Endothelial cell (in vitro differentiated cells): ENCODE measurements at regions not wholly inside any gene's neighbourhood (a gene's known extent, or its start where the extent isn't known, plus 50 kb on each side); places are given as distances from the start of the nearest gene placed in this dataset.
"Not testable (repeated sequence)": the region's sequence is repeated elsewhere in the genome, so short reads cannot be mapped to it uniquely, and the experiment has no call there.

Experiments
- DNase-seq: peaks from one replicate; pipeline ENCODE4 v3.0.0; 2021; ENCODE audit warnings: low spot score
- H3K27ac Mint-ChIP-seq: one replicate; pipeline ENCODE4 v1.8.0; 2021; ENCODE audit warnings: mixed read lengths, inconsistent platforms; ENCODE audit not compliant: unreplicated experiment
- H3K27me3 Mint-ChIP-seq: one replicate; pipeline ENCODE4 v1.8.0; 2021; ENCODE audit warnings: mild to moderate bottlenecking, moderate library complexity, mixed read lengths, inconsistent platforms; ENCODE audit not compliant: unreplicated experiment
- H3K36me3 Mint-ChIP-seq: one replicate; pipeline ENCODE4 v1.8.0; 2021; ENCODE audit warnings: mild to moderate bottlenecking, low read depth, mixed read lengths, inconsistent platforms; ENCODE audit not compliant: unreplicated experiment
- H3K4me1 Mint-ChIP-seq: one replicate; pipeline ENCODE4 v1.8.0; 2021; ENCODE audit warnings: mild to moderate bottlenecking, mixed read lengths, inconsistent platforms; ENCODE audit not compliant: unreplicated experiment
- H3K4me3 Mint-ChIP-seq: one replicate; pipeline ENCODE4 v1.8.0; 2021; ENCODE audit warnings: mild to moderate bottlenecking, mixed read lengths, inconsistent platforms; ENCODE audit not compliant: unreplicated experiment
- H3K9me3 Mint-ChIP-seq: one replicate; pipeline ENCODE4 v1.8.0; 2021; ENCODE audit warnings: mixed read lengths, inconsistent platforms; ENCODE audit not compliant: unreplicated experiment
- TF ChIP-seq, protein P1 (sequence below): fragments of 200-600 bp; sonication (generic); IDR thresholded peaks from one replicate; pipeline ENCODE4 v1.5.0; 2021; ENCODE audit warnings: antibody characterized with exemption; ENCODE audit not compliant: unreplicated experiment

DNA sequence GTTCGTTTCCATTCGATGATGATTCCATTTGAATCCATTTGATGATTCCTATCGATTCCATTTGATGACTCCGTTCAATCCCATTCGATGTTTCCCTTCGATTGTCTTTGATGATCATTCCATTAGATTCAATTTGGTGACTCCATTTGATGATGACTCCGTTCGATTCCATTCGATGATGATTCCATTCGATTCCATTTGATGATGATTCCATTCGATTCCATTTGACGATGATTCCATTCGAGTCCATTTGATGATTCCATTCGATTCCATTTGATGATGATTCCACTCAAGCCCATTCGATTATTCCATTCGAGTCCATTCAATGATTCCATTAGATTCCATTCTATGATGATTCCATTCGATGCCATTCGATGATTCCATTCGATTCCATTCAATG lies 2730.6 kb downstream of the RPIA start:
- not testable (repeated sequence) for H3K27me3 Mint-ChIP-seq, H3K36me3 Mint-ChIP-seq, DNase-seq, H3K4me3 Mint-ChIP-seq, H3K27ac Mint-ChIP-seq, H3K4me1 Mint-ChIP-seq
- peaks cover 26% of the 10 kb centered on the region for H3K9me3 Mint-ChIP-seq

DNA sequence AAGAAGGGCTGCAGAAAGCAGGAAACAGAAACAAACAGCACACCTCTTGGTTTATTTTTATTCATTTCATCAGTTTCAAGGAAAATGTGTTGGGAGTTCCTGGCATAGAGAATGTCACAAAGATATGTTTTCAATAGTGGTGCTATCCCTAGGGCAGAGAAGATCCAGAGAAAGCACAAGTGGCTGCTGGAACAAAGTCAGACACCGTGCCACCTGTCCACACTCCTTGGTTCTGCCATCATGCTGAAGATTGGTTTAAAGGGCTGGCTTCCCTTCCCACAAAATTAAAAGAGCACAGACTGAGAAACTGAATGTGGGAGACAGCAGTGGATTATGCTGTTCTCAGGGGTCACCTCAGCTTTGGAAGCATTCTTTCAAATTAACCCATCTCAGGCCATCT lies 2735.7 kb downstream of the RPIA start:
- H3K4me1 Mint-ChIP-seq, H3K4me3 Mint-ChIP-seq: not testable (repeated sequence)

DNA sequence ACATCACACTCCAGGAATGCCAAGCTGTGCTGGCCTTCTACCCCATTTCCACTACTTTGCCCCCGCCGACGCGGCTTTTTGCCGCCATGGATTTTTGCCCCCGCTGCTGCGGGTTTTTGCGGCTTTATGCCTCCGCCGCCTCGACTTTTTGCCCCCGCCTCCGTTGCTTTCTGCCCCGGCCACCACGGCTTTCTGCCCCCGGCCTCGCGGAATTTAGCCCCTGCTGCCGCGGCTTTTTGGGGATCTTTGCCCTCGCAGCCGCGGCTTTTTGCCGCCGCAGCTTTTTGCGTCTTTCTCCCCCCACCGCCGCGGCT lies 2750.4 kb downstream of the RPIA start:
- H3K27me3 Mint-ChIP-seq, H3K4me1 Mint-ChIP-seq, H3K4me3 Mint-ChIP-seq, H3K36me3 Mint-ChIP-seq, DNase-seq, H3K27ac Mint-ChIP-seq: not testable (repeated sequence)
- H3K9me3 Mint-ChIP-seq, result peaks cover 10% of the 10 kb centered on the region

More for the DNA sequence above, 2735.7 kb downstream of the RPIA start:
- not testable (repeated sequence) for H3K27ac Mint-ChIP-seq, DNase-seq, H3K27me3 Mint-ChIP-seq, H3K36me3 Mint-ChIP-seq
- H3K9me3 Mint-ChIP-seq, result peaks cover 13% of the 10 kb centered on the region

DNA sequence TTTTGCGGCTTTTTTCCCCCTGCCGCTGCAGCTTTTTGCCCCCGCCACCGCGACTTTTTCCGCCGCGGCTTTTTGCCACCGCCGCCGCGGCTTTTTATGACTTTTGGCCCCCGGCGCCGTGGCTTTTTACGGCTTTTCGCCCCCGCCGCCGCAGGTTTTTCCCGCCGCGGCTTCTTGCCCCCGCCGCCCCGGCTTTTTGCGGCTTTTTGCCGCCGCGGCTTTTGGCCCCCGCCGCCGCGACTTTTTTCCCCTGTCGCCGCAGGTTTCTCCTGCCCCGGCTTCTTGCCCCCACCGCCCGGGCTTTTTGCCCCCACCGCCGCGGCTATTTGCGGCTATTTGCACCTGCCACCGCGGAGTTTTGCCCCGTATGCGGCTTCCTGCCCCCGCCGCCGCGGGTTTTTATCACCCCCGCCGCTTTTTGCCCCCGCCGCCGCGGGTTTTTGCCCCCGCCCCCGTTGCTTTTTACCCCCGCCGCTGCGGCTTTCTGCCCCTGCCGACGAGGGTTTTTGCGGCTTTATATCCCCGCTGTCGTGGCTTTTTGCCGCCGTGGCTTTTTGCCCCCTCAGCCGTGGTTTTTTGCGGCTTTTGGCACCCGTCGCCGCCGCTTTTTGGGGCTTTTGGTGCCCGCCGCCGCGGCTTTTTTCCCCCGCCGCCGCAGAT lies 2750.9 kb downstream of the RPIA start:
- peaks cover 10% of the 10 kb centered on the region for H3K9me3 Mint-ChIP-seq

DNA sequence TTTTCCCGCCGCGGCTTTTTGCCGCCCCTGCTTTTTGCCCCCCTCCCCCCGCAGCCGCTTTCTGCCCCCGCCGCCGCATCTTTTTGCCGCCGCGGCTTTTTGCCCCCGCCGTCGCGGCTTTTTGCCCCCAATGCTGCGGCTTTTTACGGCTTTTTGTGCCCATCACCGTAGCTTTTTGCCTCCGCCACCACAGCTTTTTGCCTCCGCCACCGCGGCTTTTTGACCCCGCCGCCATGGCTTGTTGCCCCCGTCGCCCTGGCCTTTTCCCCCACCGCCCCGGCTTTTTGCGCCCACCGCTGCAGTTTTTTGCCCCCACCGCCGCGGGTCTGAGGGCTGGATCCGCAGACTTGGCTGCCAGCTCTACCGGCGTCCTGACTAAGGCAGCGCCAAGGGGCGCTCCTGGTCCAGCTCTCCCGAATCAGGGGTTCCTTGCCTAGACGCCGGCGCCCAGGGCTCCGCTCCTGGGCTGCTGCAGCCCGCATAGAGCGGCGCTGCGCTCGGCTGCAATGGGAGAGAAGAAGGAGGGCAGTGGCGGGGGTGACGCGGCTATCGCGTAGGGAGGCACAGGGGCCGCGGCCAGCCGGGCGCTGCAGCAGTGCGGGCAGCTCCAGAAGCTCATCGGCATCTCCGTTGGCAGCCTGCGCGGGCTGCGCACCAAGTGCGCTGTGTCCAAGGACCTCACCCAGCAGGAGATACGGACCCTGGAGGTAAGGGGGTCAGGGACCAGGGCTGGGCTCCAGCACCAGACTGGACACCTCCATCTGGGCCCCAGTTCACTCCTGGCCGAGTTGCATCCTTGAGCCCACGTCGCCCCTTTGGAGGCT lies 2751.6 kb downstream of the RPIA start:
- not testable (repeated sequence) for H3K27me3 Mint-ChIP-seq, H3K4me1 Mint-ChIP-seq, H3K36me3 Mint-ChIP-seq, DNase-seq, H3K27ac Mint-ChIP-seq, H3K4me3 Mint-ChIP-seq
- peaks cover 10% of the 10 kb centered on the region for H3K9me3 Mint-ChIP-seq

More for the DNA sequence above, 2750.9 kb downstream of the RPIA start:
- Mint-ChIP-seq H3K36me3 (peaks cover 6% of the 10 kb centered on the region), H3K4me3 (no peak overlapping the region), H3K27me3 (peaks cover 5% of the 10 kb centered on the region), H3K27ac (no peak overlapping the region), H3K4me1 (no peaks in the 10 kb centered on the region)
- TF ChIP-seq, protein P1, sequence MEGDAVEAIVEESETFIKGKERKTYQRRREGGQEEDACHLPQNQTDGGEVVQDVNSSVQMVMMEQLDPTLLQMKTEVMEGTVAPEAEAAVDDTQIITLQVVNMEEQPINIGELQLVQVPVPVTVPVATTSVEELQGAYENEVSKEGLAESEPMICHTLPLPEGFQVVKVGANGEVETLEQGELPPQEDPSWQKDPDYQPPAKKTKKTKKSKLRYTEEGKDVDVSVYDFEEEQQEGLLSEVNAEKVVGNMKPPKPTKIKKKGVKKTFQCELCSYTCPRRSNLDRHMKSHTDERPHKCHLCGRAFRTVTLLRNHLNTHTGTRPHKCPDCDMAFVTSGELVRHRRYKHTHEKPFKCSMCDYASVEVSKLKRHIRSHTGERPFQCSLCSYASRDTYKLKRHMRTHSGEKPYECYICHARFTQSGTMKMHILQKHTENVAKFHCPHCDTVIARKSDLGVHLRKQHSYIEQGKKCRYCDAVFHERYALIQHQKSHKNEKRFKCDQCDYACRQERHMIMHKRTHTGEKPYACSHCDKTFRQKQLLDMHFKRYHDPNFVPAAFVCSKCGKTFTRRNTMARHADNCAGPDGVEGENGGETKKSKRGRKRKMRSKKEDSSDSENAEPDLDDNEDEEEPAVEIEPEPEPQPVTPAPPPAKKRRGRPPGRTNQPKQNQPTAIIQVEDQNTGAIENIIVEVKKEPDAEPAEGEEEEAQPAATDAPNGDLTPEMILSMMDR, result no peak
- no peak for DNase-seq

DNA sequence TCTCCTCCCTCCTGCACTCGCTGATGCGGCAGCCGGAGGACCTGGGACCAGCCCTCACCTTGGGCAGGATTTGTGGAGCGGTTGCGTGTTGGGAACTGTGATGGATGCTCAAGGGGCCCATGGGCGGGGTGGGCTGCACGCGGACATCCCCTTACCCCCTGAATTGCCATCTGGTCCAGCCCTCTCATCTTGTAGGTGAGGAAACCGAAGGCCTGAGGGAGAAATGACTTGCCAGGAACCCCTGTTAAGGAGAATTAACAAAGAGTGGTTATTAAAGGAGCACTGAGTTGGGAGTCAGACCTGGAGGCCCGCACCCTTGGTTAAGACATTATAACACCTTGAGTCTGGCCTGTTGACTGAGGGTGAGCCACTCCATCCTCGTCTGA lies 2752.2 kb downstream of the RPIA start:
- not testable (repeated sequence) for H3K4me1 Mint-ChIP-seq, H3K27ac Mint-ChIP-seq, DNase-seq, H3K36me3 Mint-ChIP-seq, H3K4me3 Mint-ChIP-seq, H3K27me3 Mint-ChIP-seq, H3K9me3 Mint-ChIP-seq

DNA sequence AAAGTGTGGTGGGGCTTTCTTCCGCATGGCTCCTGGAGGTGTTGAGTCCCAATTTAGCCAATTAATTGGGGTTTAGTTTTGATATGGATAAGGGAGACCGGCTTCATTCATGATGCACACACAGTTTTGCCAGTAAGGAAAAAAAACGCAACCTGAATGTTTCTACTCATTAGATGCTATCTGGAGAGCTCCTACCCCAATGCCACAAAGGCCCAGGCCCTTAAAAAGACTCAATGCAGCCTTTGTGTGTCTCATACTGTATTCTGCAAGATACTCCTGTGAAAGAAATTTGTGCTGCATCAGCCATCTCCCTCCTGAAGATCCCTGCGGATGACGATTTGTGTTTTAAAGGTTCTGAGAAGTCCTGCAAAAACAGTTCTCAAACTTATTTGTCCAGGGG lies 2754.2 kb downstream of the RPIA start:
- not testable (repeated sequence) for DNase-seq, H3K4me3 Mint-ChIP-seq, H3K9me3 Mint-ChIP-seq, H3K27ac Mint-ChIP-seq, H3K27me3 Mint-ChIP-seq, H3K4me1 Mint-ChIP-seq, H3K36me3 Mint-ChIP-seq

DNA sequence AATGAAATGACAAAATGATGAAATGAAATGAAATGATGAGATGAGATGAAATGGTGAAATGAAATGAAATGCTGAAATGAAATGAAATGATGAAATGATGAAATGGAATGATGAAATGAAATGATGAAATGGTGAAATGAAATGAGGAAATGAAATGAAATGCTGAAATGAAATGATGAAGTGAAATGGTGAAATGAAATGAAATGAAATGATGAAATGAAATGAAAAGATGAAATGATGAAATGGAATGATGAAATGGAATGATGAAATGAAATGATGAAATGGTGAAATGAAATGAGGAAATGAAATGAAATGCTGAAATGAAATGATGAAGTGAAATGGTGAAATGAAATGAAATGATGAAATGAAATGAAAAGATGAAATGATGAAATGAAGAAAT lies 2755.0 kb downstream of the RPIA start:
- H3K27me3 Mint-ChIP-seq, H3K9me3 Mint-ChIP-seq, DNase-seq, H3K4me1 Mint-ChIP-seq, H3K36me3 Mint-ChIP-seq: not testable (repeated sequence)
- Mint-ChIP-seq H3K27ac (peak overlapping the region; percentile 4), H3K4me3 (peak overlapping the region; percentile 11)

DNA sequence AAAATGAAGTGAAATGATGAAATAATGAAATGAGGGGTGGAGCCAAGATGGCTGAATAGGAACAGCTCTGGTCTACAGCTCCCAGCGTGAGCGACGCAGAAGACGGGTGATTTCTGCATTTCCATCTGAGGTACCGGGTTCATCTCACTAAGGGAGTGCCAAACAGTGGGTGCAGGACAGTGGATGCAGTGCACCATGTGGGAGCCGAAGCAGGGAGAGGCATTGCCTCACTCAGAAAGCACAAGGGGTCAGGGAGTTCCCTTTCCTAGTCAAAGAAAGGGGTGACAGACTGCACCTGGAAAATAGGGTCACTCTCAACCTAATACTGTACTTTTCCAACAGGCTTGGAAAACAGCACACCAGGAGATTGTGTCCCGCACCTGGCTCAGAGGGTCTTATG lies 2755.4 kb downstream of the RPIA start:
- not testable (repeated sequence) for H3K9me3 Mint-ChIP-seq

DNA sequence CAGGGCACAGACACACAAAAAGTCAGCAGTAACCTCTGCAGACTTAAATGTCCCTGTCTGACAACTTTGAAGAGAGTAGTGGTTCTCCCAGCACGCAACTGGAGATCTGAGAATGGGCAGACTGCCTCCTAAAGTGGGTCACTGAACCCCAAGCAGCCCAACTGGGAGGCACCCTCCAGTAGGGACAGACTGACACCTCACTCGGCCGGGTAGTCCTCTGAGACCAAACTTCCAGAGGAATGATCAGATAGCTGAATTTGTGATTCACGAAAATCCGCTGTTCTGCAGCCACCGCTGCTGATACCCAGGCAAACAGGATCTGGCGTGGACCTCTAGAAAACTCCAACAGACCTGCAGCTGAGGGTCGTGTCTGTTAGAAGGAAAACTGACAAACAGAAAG lies 2756.0 kb downstream of the RPIA start:
- not testable (repeated sequence) for H3K4me1 Mint-ChIP-seq, H3K9me3 Mint-ChIP-seq, H3K27me3 Mint-ChIP-seq

More for the DNA sequence above, 2755.4 kb downstream of the RPIA start:
- H3K36me3 Mint-ChIP-seq, DNase-seq, H3K27ac Mint-ChIP-seq, H3K27me3 Mint-ChIP-seq, H3K4me1 Mint-ChIP-seq, H3K4me3 Mint-ChIP-seq: not testable (repeated sequence)

DNA sequence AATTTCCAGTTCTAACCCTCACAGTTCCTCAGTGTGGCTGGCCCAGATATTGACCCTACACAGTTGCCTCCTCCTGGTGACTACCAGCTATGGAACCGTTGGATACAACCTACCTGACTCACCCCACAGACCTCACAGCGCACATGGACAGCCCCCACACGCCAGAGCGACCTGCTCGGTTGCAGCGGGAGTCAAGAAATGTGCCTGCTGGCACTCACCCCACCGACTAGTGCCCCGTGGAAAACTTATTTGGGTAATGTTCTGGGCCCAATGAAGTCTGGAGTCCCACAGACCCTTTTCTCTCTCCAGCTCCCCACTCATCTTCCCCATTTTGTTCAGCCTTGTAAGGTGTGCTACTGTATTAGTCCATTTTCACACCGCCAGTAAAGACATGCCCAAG lies 2770.8 kb downstream of the RPIA start:
- H3K36me3 Mint-ChIP-seq, H3K27ac Mint-ChIP-seq, H3K9me3 Mint-ChIP-seq, H3K27me3 Mint-ChIP-seq, H3K4me3 Mint-ChIP-seq, DNase-seq, H3K4me1 Mint-ChIP-seq: not testable (repeated sequence)

More for the DNA sequence above, 2756.0 kb downstream of the RPIA start:
- not testable (repeated sequence) for DNase-seq, H3K36me3 Mint-ChIP-seq, H3K4me3 Mint-ChIP-seq, H3K27ac Mint-ChIP-seq
